ENCODE measurements at regions not wholly inside any gene's neighbourhood (a gene's known extent, or its start where the extent isn't known, plus 50 kb on each side); places are given as distances from the start of the nearest gene placed in this dataset.

DNA sequence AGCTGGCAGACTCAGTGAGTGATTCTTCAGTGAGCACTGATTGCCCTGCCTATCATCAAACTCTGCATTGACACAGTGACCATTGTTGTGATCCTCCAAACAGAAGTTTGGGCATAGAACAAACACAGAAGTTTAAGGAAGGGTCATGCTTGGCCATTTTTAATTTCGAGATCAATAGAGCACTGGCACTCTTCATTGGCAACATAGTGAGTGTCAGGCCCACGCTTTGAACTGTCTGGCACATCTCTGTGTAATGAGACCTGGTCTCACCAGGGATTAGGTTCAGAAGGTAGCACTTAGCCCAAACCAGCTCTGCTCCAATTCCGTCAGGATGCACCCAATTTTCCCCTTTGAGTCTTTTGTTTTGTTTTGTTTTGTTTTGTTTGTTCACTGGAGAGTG lies 127.1 kb upstream of the MOCS2 start:
- WGBS: 91% methylated on average over 3 of the region's 3 CpGs
- no peaks in the 10 kb centered on the region for H3K9me3 ChIP-seq
- DNase-seq (ENCODE audit: low spot score in 2 of 2): no peak
- no peak overlapping the region for H3K4me3 ChIP-seq
- TF ChIP-seq, protein P1, sequence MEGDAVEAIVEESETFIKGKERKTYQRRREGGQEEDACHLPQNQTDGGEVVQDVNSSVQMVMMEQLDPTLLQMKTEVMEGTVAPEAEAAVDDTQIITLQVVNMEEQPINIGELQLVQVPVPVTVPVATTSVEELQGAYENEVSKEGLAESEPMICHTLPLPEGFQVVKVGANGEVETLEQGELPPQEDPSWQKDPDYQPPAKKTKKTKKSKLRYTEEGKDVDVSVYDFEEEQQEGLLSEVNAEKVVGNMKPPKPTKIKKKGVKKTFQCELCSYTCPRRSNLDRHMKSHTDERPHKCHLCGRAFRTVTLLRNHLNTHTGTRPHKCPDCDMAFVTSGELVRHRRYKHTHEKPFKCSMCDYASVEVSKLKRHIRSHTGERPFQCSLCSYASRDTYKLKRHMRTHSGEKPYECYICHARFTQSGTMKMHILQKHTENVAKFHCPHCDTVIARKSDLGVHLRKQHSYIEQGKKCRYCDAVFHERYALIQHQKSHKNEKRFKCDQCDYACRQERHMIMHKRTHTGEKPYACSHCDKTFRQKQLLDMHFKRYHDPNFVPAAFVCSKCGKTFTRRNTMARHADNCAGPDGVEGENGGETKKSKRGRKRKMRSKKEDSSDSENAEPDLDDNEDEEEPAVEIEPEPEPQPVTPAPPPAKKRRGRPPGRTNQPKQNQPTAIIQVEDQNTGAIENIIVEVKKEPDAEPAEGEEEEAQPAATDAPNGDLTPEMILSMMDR (IDR thresholded peaks at IDR 0.05): no peak
- TF ChIP-seq EP300 (IDR thresholded peaks at IDR 0.05): no peak
- TF ChIP-seq POLR2A (IDR thresholded peaks at IDR 0.05): no peak
- no peak for TF ChIP-seq POLR2AphosphoS5 (IDR thresholded peaks at IDR 0.05)
- H3K36me3 ChIP-seq: no peaks in the 10 kb centered on the region
- H3K27ac ChIP-seq: no peak overlapping the region
- H3K4me1 ChIP-seq: no peaks in the 10 kb centered on the region
- H3K27me3 ChIP-seq: no peaks in the 10 kb centered on the region

DNA sequence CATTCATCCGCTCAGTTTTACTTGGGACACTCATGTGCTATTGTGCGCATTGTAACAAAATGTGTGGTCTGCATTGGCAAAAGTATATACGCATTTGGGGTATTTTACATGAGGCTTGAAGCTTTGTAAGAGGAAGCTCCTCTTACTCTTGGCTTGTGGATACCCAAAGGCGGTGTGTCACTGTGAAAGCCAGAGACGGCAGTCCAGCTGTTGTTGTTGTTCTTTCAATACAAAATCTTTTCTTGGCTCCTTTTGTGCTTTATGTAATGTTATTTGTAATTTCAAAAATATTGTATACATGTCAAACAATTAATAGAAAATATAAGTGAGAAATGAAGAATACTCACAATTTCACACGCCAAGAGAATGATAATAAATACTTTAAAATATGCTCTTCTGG lies 128.3 kb upstream of the MOCS2 start:
- no peaks in the 10 kb centered on the region for H3K27me3 ChIP-seq
- no peaks in the 10 kb centered on the region for H3K4me1 ChIP-seq
- no peak overlapping the region for H3K4me3 ChIP-seq
- DNase-seq (ENCODE audit: low spot score in 2 of 2): no peak
- no peaks in the 10 kb centered on the region for H3K36me3 ChIP-seq
- WGBS: 93% methylated on average over 6 of the region's 6 CpGs
- TF ChIP-seq, protein P1 (IDR thresholded peaks at IDR 0.05): no peak
- TF ChIP-seq POLR2AphosphoS5 (IDR thresholded peaks at IDR 0.05) (no peak), EP300 (IDR thresholded peaks at IDR 0.05) (no peak), POLR2A (IDR thresholded peaks at IDR 0.05) (no peak)
- no peak overlapping the region for H3K27ac ChIP-seq
- H3K9me3 ChIP-seq: no peaks in the 10 kb centered on the region

DNA sequence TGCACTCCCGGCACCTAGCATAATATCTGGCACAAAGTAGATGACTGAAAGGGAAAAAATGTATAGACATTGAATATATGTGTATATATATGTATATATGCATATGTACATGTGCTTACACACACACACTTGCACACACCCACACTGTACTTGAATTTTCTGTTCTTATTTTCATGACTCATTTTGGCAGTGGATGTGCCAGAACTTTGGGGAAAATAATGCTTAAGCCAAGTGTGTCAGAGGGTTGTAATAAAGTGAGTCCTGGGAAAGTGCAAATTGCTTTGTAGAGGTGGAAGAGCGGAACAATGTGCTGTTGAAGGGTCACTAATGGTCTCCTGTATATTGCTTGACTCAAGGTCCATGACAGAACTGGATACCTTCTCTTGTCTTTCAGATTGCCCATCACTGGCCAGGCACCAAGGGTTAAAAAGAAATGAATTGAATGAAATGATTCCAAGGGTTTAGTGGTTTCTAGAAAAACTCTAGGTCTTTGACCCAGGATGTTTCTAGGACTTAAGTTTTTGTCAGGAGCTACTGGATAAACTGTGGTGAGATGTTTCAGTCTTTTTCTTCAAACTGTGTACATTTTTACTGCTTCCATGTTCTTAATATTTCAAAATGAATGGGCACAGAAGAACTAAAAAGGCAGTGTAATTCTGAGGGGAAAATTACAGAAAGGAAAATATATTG lies 129.9 kb upstream of the MOCS2 start:
- Histone ChIP-seq H3K27me3 (no peaks in the 10 kb centered on the region), H3K9me3 (no peaks in the 10 kb centered on the region), H3K27ac (no peak overlapping the region), H3K4me1 (no peaks in the 10 kb centered on the region), H3K36me3 (no peaks in the 10 kb centered on the region), H3K4me3 (no peak overlapping the region)
- no peak for TF ChIP-seq EP300 (IDR thresholded peaks at IDR 0.05)
- TF ChIP-seq, protein P1 (IDR thresholded peaks at IDR 0.05): no peak
- TF ChIP-seq POLR2AphosphoS5 (IDR thresholded peaks at IDR 0.05): no peak
- TF ChIP-seq POLR2A (IDR thresholded peaks at IDR 0.05): no peak
- DNase-seq (ENCODE audit: low spot score in 2 of 2): no peak
- WGBS: 84% methylated on average over 2 of the region's 2 CpGs

DNA sequence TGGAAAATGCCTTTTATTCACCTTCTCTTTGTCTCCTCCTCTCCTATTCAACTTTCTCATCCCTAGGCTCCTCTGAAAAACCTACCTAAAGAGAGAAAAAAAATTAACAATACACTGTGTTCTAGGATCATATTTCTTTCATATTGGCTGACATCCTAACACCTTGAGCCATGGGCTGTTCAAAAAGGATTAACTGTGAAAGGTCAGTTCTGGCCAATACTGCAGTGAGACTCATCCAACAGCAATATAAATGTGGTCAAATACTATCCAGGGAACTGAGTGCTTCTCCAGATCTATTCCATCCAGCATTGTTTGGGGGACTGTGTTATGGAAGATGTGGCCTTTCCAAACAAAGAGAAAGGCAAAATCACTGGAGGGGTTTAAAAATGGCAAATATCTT lies 131.1 kb upstream of the MOCS2 start:
- no peaks in the 10 kb centered on the region for H3K36me3 ChIP-seq
- DNase-seq (ENCODE audit: low spot score in 2 of 2): no peak
- no peak overlapping the region for H3K27ac ChIP-seq
- H3K27me3 ChIP-seq: no peaks in the 10 kb centered on the region
- H3K4me3 ChIP-seq: no peak overlapping the region
- no peak for TF ChIP-seq EP300 (IDR thresholded peaks at IDR 0.05)
- no peak for TF ChIP-seq POLR2A (IDR thresholded peaks at IDR 0.05)
- no peak for TF ChIP-seq POLR2AphosphoS5 (IDR thresholded peaks at IDR 0.05)
- TF ChIP-seq, protein P1 (IDR thresholded peaks at IDR 0.05): no peak
- H3K9me3 ChIP-seq: no peaks in the 10 kb centered on the region
- no peaks in the 10 kb centered on the region for H3K4me1 ChIP-seq

DNA sequence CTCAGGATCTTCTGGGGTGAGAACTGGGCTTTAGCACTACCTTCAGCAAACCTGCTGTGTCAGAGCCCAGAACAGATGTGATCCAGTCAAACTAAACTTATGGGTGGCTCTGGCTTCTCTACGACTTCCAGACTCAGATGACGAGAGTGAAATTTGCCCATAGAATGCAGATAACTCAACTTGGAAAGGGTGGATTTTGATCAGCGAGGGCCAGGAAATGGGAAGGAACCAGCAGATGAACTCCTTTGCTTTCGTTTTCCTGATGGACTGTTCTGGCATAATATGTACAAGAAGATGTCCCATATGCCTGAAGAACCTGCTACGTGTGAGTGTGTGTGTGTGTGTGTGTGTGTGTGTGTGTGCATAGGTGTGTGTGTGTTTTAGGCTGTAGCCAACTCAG lies 132.0 kb upstream of the MOCS2 start:
- H3K36me3 ChIP-seq: no peaks in the 10 kb centered on the region
- no peaks in the 10 kb centered on the region for H3K9me3 ChIP-seq
- no peak overlapping the region for H3K27ac ChIP-seq
- DNase-seq (ENCODE audit: low spot score in 2 of 2): no peak
- no peak overlapping the region for H3K4me3 ChIP-seq
- 93% methylated on average over 5 of the region's 5 CpGs for WGBS
- no peaks in the 10 kb centered on the region for H3K4me1 ChIP-seq
- TF ChIP-seq POLR2A (IDR thresholded peaks at IDR 0.05) (no peak), POLR2AphosphoS5 (IDR thresholded peaks at IDR 0.05) (no peak), EP300 (IDR thresholded peaks at IDR 0.05) (no peak)
- TF ChIP-seq, protein P1 (IDR thresholded peaks at IDR 0.05): no peak
- H3K27me3 ChIP-seq: no peaks in the 10 kb centered on the region
